Iris pigment epithelial cell (primary cell): ENCODE measurements at regions not wholly inside any gene's neighbourhood (a gene's known extent, or its start where the extent isn't known, plus 50 kb on each side); places are given as distances from the start of the nearest gene placed in this dataset.
"Not testable (repeated sequence)": the region's sequence is repeated elsewhere in the genome, so short reads cannot be mapped to it uniquely, and the experiment has no call there.

Source experiments
- DNase-seq: peaks from one replicate; pipeline ENCODE4 v3.0.0-alpha.2; 2011; ENCODE audit warnings: low read depth

- no peak for DNase-seq
Observed at GRCh38 chr12:90829044-90829443, 125.9 kb downstream of the CCER1 start.

- no peak for DNase-seq
Observed at GRCh38 chr12:90828621-90829020, 126.4 kb downstream of the CCER1 start.

GRCh38 chr12:90827567-90827966, 127.4 kb downstream of the CCER1 start:
- DNase-seq, result no peak

- DNase-seq, result no peak
Observed at GRCh38 chr12:90826036-90826435, 128.9 kb downstream of the CCER1 start.

GRCh38 chr12:90823859-90824258, 131.1 kb downstream of the CCER1 start:
- no peak for DNase-seq

GRCh38 chr12:90819709-90820108, 135.3 kb downstream of the CCER1 start:
- no peak for DNase-seq

- DNase-seq, result peak; percentile 6
Observed at GRCh38 chr12:90816353-90817089, 138.5 kb downstream of the CCER1 start.

- no peak for DNase-seq
Observed at GRCh38 chr12:90809940-90810339, 145.0 kb downstream of the CCER1 start.

GRCh38 chr12:90808568-90808967, 146.4 kb downstream of the CCER1 start:
- no peak for DNase-seq

- DNase-seq, result no peak
Observed at GRCh38 chr12:90802727-90803126, 152.2 kb downstream of the CCER1 start.

GRCh38 chr12:90801776-90802175, 153.2 kb downstream of the CCER1 start:
- peak; percentile 16 for DNase-seq

- no peak for DNase-seq
Observed at GRCh38 chr12:90794212-90794611, 160.8 kb downstream of the CCER1 start.

GRCh38 chr12:90792718-90793117, 162.3 kb downstream of the CCER1 start:
- DNase-seq, result not testable (repeated sequence)

- no peak for DNase-seq
Observed at GRCh38 chr12:90791445-90791844, 163.5 kb downstream of the CCER1 start.

GRCh38 chr12:90790747-90791146, 164.2 kb downstream of the CCER1 start:
- no peak for DNase-seq

- DNase-seq, result peak; percentile 0
Observed at GRCh38 chr12:90773491-90773890, 181.5 kb downstream of the CCER1 start.

GRCh38 chr12:90770861-90771260, 184.1 kb downstream of the CCER1 start:
- DNase-seq, result no peak

- no peak for DNase-seq
Observed at GRCh38 chr12:90757957-90758356, 197.0 kb downstream of the CCER1 start.

GRCh38 chr12:90745211-90745610, 209.8 kb downstream of the CCER1 start:
- DNase-seq, result no peak

- no peak for DNase-seq
Observed at GRCh38 chr12:90741611-90742010, 213.4 kb downstream of the CCER1 start.

GRCh38 chr12:90729736-90730135, 225.2 kb downstream of the CCER1 start:
- DNase-seq, result peak; percentile 14

GRCh38 chr12:90712671-90713070, 242.3 kb downstream of the CCER1 start:
- no peak for DNase-seq

GRCh38 chr12:90710711-90711110, 244.3 kb downstream of the CCER1 start:
- DNase-seq, result no peak

GRCh38 chr12:90706036-90706435, 248.9 kb downstream of the CCER1 start:
- DNase-seq, result no peak
